ENCODE measurements at regions not wholly inside any gene's neighbourhood (a gene's known extent, or its start where the extent isn't known, plus 50 kb on each side); places are given as distances from the start of the nearest gene placed in this dataset.

GRCh38 chr11:70605468-70605815 is 207.1 kb downstream of the CTTN start:
- DNase-seq (ENCODE audit: low read depth, low spot score): no peak
- in situ Hi-C loops (cut with HindIII; ENCODE audit: low pct_unique_long_range_greater_than_20kb, low sequenced_read_pairs): no loop called here

GRCh38 chr11:70605846-70606245 is 207.5 kb downstream of the CTTN start:
- no peak for DNase-seq (ENCODE audit: low read depth, low spot score)

GRCh38 chr11:70606248-70606950 is 208.1 kb downstream of the CTTN start:
- no peak for DNase-seq (ENCODE audit: low read depth, low spot score)
- in situ Hi-C loops (cut with HindIII; ENCODE audit: low pct_unique_long_range_greater_than_20kb, low sequenced_read_pairs): no loop called here

More at GRCh38 chr11:70605846-70606245, 207.5 kb downstream of the CTTN start:
- in situ Hi-C loops (cut with HindIII; ENCODE audit: low pct_unique_long_range_greater_than_20kb, low sequenced_read_pairs): no loop called here

GRCh38 chr11:70606951-70607330 is 208.6 kb downstream of the CTTN start:
- no peak for DNase-seq (ENCODE audit: low read depth, low spot score)
- in situ Hi-C loops (cut with HindIII; ENCODE audit: low pct_unique_long_range_greater_than_20kb, low sequenced_read_pairs): no loop called here

- no peak for DNase-seq (ENCODE audit: low read depth, low spot score)
- in situ Hi-C loops (cut with HindIII; ENCODE audit: low pct_unique_long_range_greater_than_20kb, low sequenced_read_pairs): no loop called here
Measured at GRCh38 chr11:70607561-70607960, 209.2 kb downstream of the CTTN start.

- DNase-seq (ENCODE audit: low read depth, low spot score): no peak
- in situ Hi-C loops (cut with HindIII; ENCODE audit: low pct_unique_long_range_greater_than_20kb, low sequenced_read_pairs): no loop called here
Measured at GRCh38 chr11:70608568-70609470, 210.5 kb downstream of the CTTN start.

DNA sequence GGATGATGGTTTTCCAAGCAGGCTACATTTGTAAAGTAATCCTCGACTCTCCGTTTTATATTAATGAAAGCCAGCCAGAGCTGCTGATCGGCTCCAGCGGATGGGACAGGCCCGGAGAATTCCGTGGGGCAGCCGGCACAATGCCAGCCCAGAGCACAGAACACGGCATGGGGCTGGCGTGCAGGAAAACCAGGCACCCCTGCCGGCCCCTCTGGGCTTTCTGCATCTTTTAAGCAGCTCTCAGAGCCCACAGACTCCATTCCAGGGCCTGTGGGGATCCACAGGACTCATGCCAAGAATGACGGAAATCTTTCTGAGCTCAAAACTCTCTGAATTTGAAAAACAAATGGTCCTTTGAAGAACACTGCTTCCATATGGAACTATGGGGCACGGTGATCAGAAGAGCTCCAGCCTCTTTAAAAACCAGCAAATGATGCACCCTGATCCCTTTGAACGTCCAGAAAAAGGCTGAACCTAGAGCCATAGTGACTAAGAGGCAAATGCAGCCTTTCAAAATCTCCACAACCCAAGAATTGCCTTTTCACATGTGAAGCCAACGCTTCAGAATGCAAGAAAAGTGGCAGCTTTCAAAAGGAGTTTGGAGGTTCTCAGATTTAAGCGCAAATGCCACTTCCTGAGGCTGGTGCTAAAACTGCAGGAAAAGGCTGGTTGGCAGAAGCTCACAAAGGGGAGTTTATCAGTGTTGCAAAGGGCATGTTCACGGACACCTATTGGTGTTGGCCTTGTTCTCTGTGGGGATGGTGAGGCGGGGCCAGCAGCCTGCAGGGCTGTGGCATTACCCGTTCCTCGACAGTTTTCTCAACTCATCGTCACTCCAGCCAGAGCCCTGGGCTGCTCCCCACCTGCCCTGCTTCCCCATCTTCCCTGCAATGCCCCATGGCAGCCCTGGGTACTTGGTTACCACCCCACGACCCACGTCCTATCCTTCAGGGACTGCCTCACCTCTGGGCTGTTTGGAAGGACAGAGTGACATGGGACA is 212.5 kb downstream of the CTTN start:
- in situ Hi-C loops (cut with HindIII; ENCODE audit: low pct_unique_long_range_greater_than_20kb, low sequenced_read_pairs): no loop called here
- peak; percentile 66 for DNase-seq (ENCODE audit: low read depth, low spot score)

DNA sequence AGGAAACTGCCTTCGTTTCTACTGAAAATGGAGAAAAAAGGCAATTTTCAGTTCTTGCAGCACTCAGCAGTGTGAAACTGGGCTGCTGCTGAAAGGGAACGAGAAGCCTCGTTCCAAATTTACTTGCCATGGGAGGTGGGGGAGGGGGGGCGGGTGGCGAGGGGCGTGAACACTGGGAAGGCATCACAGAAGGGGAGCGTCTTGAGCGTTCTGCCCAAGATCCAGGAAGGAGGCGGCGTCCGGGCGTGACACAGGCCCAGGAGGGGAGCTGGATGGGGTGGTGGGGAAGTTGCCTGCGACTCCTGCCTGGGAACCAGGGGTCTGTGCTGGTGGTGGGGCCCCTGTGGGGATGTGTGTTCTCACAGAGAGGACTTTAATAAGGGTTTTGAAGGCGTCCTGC is 213.5 kb downstream of the CTTN start:
- in situ Hi-C loops (cut with HindIII; ENCODE audit: low pct_unique_long_range_greater_than_20kb, low sequenced_read_pairs): no loop called here
- no peak for DNase-seq (ENCODE audit: low read depth, low spot score)

DNA sequence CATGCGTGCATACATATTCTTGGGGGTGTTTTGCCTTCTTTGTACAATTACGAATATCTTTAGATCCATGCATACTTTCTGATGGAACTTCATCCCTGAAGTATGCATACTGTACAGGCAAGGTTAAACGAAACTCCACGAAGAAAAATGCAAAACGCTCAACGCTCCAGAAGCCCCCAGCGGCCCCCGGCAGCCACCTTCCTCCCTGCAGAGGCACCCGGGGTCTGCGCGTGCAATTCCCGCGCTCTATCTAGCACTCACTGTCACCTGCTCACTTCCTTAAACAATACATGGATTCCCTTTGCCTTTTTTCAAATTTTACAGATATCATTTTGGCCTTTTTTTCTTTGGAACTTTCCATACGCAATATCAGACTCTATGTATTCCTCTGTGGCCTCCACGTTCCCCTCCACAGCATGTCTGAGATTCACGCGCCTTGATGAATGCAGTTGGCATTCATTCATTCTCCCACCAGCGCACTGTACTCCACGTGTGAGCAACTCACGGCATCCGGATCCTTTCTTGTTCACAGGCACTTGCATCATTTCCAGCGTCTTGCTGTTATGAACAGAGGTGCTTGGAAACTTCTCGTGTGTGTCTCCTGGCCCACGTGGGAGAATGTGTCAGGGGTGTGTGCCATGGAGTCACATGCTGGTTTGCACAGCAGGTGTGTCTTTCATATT is 214.3 kb downstream of the CTTN start:
- in situ Hi-C loops (cut with HindIII; ENCODE audit: low pct_unique_long_range_greater_than_20kb, low sequenced_read_pairs): no loop called here
- DNase-seq (ENCODE audit: low read depth, low spot score): no peak

- in situ Hi-C loops (cut with HindIII; ENCODE audit: low pct_unique_long_range_greater_than_20kb, low sequenced_read_pairs): no loop called here
- peak; percentile 78 for DNase-seq (ENCODE audit: low read depth, low spot score)
Measured at GRCh38 chr11:70614034-70614681, 215.8 kb downstream of the CTTN start.

DNA sequence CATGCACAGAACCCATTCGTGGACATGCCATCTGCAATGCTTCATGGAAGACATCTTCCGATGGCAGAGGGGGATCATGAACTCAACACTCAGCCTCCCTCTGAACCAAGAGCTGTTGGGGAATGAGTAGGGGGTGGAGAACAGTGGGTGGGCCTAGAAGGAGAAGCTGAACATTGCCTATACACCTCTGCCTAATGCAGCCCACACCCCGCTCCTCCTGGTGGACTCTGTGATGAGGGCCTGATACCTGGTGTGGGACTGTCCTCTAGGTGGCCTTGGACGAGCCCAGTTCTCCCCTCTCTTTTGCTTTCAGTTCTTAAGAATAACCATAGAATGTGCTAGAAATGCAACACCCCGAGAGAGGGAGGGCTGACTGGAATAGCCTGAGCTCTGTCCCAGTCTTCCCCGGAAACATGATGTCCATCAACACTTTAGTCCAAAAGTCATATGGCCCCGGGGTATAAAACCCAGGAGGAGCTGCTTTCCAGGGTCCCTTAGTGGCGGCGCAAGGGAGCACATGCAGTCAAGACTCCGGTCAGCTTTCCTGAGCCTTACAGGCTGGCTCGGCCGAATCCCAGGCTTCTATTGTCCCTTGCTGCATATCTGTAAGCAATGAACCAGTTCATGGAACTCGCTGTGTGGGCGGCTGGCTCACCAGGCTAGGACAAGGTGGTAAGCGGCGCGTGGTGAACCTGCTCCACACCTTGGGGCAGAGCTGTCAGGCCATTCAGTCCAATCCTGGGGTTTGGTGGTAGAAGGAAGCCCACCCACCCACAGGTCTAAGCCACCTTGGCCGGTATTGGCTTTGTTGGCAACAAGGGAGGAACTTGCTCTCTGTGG is 216.9 kb downstream of the CTTN start:
- in situ Hi-C loops (cut with HindIII; ENCODE audit: low pct_unique_long_range_greater_than_20kb, low sequenced_read_pairs): no loop called here

GRCh38 chr11:70616317-70616716 is 218.0 kb downstream of the CTTN start:
- in situ Hi-C loops (cut with HindIII; ENCODE audit: low pct_unique_long_range_greater_than_20kb, low sequenced_read_pairs): no loop called here

More for the DNA sequence above, 216.9 kb downstream of the CTTN start:
- no peak for DNase-seq (ENCODE audit: low read depth, low spot score)

GRCh38 chr11:70616938-70617654 is 218.8 kb downstream of the CTTN start:
- in situ Hi-C loops (cut with HindIII; ENCODE audit: low pct_unique_long_range_greater_than_20kb, low sequenced_read_pairs): no loop called here

More at GRCh38 chr11:70616317-70616716, 218.0 kb downstream of the CTTN start:
- no peak for DNase-seq (ENCODE audit: low read depth, low spot score)

GRCh38 chr11:70618431-70619101 is 220.2 kb downstream of the CTTN start:
- in situ Hi-C loops (cut with HindIII; ENCODE audit: low pct_unique_long_range_greater_than_20kb, low sequenced_read_pairs): no loop called here
- no peak for DNase-seq (ENCODE audit: low read depth, low spot score)

More at GRCh38 chr11:70616938-70617654, 218.8 kb downstream of the CTTN start:
- no peak for DNase-seq (ENCODE audit: low read depth, low spot score)

DNA sequence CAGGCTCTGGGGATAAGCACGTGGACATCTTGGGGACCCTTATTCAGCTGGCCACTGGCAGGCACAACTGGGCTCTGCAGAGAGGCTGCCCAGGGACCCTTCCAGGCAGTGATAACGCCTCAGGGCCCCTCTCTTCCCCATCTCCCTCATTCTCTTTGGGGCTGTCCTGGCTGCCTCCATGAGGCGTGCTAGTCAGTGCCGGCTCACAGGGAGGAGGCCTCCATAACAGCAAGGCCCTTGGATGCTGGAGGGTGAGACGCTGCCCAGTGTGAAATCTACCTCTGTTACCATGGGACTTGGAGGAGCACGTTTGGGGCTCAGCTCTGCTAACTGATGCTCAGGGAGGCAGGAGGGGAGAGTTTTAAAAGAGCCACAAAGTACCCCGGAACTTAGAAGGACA is 221.3 kb downstream of the CTTN start:
- in situ Hi-C loops (cut with HindIII; ENCODE audit: low pct_unique_long_range_greater_than_20kb, low sequenced_read_pairs): no loop called here
- no peak for DNase-seq (ENCODE audit: low read depth, low spot score)

Data from SK-MEL-5 (cell line).